H9 (cell line): ENCODE measurements at regions not wholly inside any gene's neighbourhood (a gene's known extent, or its start where the extent isn't known, plus 50 kb on each side); places are given as distances from the start of the nearest gene placed in this dataset.

ENCODE experiments used
- DNase-seq: peaks from one replicate; pipeline ENCODE4 v3.0.0-alpha.2; 2017
- H2AFZ ChIP-seq: one replicate; pipeline ENCODE4 v1.6.1; 2013; ENCODE audit warnings: mild to moderate bottlenecking, low read length, control low read depth, moderate library complexity
- H2AK5ac ChIP-seq: 2 replicates; pipeline ENCODE4 v1.6.1; 2013; ENCODE audit warnings: low read length, control low read depth, mixed read lengths; ENCODE audit not compliant: insufficient read length
- H2BK120ac ChIP-seq: one replicate; pipeline ENCODE4 v1.6.1; 2013; ENCODE audit warnings: low read depth, mild to moderate bottlenecking, low read length, control low read depth, inconsistent platforms; ENCODE audit not compliant: poor library complexity, severe bottlenecking
- H2BK12ac ChIP-seq: 2 replicates; pipeline ENCODE4 v1.6.1; 2013; ENCODE audit warnings: low read length, control low read depth, mixed read lengths, low read depth; ENCODE audit not compliant: insufficient read length
- H2BK15ac ChIP-seq: 2 replicates; pipeline ENCODE4 v1.6.1; 2013; ENCODE audit warnings: low read depth, low read length, control low read depth
- H2BK20ac ChIP-seq: one replicate; pipeline ENCODE4 v1.6.1; 2013; ENCODE audit warnings: low read depth, mild to moderate bottlenecking, low read length, control low read depth, inconsistent platforms; ENCODE audit not compliant: poor library complexity, severe bottlenecking
- H2BK5ac ChIP-seq: 2 replicates; pipeline ENCODE4 v1.6.1; 2013; ENCODE audit warnings: low read length, control low read depth, mixed read lengths; ENCODE audit not compliant: insufficient read length
- H3K14ac ChIP-seq: 2 replicates; pipeline ENCODE4 v1.6.1; 2013; ENCODE audit warnings: low read length, control low read depth; ENCODE audit not compliant: insufficient read depth
- H3K18ac ChIP-seq: 2 replicates; pipeline ENCODE4 v1.6.1; 2013; ENCODE audit warnings: low read depth, mild to moderate bottlenecking, mixed read lengths, low read length, control low read depth; ENCODE audit not compliant: insufficient read length
- H3K23ac ChIP-seq: 2 replicates; pipeline ENCODE4 v1.6.1; 2013; ENCODE audit warnings: low read length, control low read depth, mixed read lengths, low read depth; ENCODE audit not compliant: insufficient read length
- H3K23me2 ChIP-seq: 2 replicates; pipeline ENCODE4 v1.6.1; 2013; ENCODE audit warnings: low read depth, mild to moderate bottlenecking, mixed read lengths, low read length, control low read depth; ENCODE audit not compliant: insufficient read length, poor library complexity, severe bottlenecking
- H3K27ac ChIP-seq: 2 replicates; pipeline ENCODE4 v1.5.1; 2013; ENCODE audit warnings: low read length, control low read depth, mixed read lengths, low read depth; ENCODE audit not compliant: insufficient read length
- H3K27me3 ChIP-seq: 2 replicates; pipeline ENCODE4 v1.6.1; 2013; ENCODE audit warnings: low read length, control low read depth, inconsistent platforms; ENCODE audit not compliant: insufficient read depth
- H3K4ac ChIP-seq: 2 replicates; pipeline ENCODE4 v1.6.1; 2013; ENCODE audit warnings: low read depth, mild to moderate bottlenecking, control low read depth, inconsistent platforms, low read length, moderate library complexity
- H3K4me1 ChIP-seq: 2 replicates; pipeline ENCODE4 v1.6.1; 2013; ENCODE audit warnings: low read length, control low read depth, inconsistent platforms; ENCODE audit not compliant: insufficient read depth
- H3K4me2 ChIP-seq: 2 replicates; pipeline ENCODE4 v1.6.1; 2013; ENCODE audit warnings: low read length, control low read depth, mixed read lengths; ENCODE audit not compliant: insufficient read length, insufficient read depth
- H3K56ac ChIP-seq: 2 replicates; pipeline ENCODE4 v1.6.1; 2013; ENCODE audit warnings: low read depth, mild to moderate bottlenecking, mixed read lengths, low read length, control low read depth; ENCODE audit not compliant: insufficient read length
- H3K79me1 ChIP-seq: 2 replicates; pipeline ENCODE4 v1.6.1; 2013; ENCODE audit warnings: low read depth, mild to moderate bottlenecking, moderate library complexity, low read length, control low read depth, inconsistent platforms; ENCODE audit not compliant: insufficient read depth, poor library complexity, severe bottlenecking
- H3K79me2 ChIP-seq: 2 replicates; pipeline ENCODE4 v1.6.1; 2013; ENCODE audit warnings: low read length, control low read depth, inconsistent platforms; ENCODE audit not compliant: insufficient read depth
- H3K9ac ChIP-seq: 2 replicates; pipeline ENCODE4 v1.6.1; 2013; ENCODE audit warnings: low read length, control low read depth, mixed read lengths; ENCODE audit not compliant: insufficient read length; ENCODE audit errors: extremely low read depth
- H3K9me3 ChIP-seq: one replicate; pipeline ENCODE4 v1.6.1; 2013; ENCODE audit warnings: low read depth, low read length, inconsistent platforms; ENCODE audit not compliant: control insufficient read depth
- H3T11ph ChIP-seq: one replicate; pipeline ENCODE4 v1.6.1; 2013; ENCODE audit warnings: mild to moderate bottlenecking, low read length, control low read depth, inconsistent platforms
- H4K20me1 ChIP-seq: one replicate; pipeline ENCODE4 v1.6.1; 2013; ENCODE audit not compliant: control insufficient read depth, insufficient read length, insufficient read depth
- H4K5ac ChIP-seq: 2 replicates; pipeline ENCODE4 v1.6.1; 2013; ENCODE audit warnings: low read depth, mild to moderate bottlenecking, mixed read lengths, low read length, control low read depth; ENCODE audit not compliant: insufficient read length
- H4K8ac ChIP-seq: replicated peaks from 2 replicates; pipeline ENCODE4 v1.6.1; 2013; ENCODE audit warnings: low read length, control low read depth, mixed read lengths, low read depth; ENCODE audit not compliant: insufficient read length
- H4K91ac ChIP-seq: 2 replicates; pipeline ENCODE4 v1.6.1; 2013; ENCODE audit warnings: low read depth, mild to moderate bottlenecking, moderate library complexity, mixed read lengths, low read length, control low read depth; ENCODE audit not compliant: insufficient read length
- H3K27ac Mint-ChIP-seq, 3 experiments: 2 replicates in 2 of 3; 3 replicates in 1 of 3; pipeline ENCODE4 v1.8.0; 2020 to 2021; ENCODE audit warnings: mixed read lengths in 3 of 3, mild to moderate bottlenecking in 1 of 3, moderate library complexity in 1 of 3
- H3K27me3 Mint-ChIP-seq: 2 replicates; pipeline ENCODE4 v1.8.0; 2021; ENCODE audit warnings: low read depth, mild to moderate bottlenecking, moderate library complexity, mixed read lengths
- H3K36me3 Mint-ChIP-seq, 3 experiments: 2 replicates in 2 of 3; 3 replicates in 1 of 3; pipeline ENCODE4 v1.8.0; 2020 to 2021; ENCODE audit warnings: low read depth in 3 of 3, mixed read lengths in 3 of 3; ENCODE audit not compliant: insufficient read depth in 1 of 3
- H3K4me1 Mint-ChIP-seq, 2 experiments: 2 replicates each; pipeline ENCODE4 v1.8.0; 2020; ENCODE audit warnings: mixed read lengths in 2 of 2
- H3K4me3 Mint-ChIP-seq, 2 experiments: 2 replicates in 1 of 2; 3 replicates in 1 of 2; pipeline ENCODE4 v1.8.0; 2020 to 2021; ENCODE audit warnings: mild to moderate bottlenecking in 2 of 2, mixed read lengths in 2 of 2, moderate library complexity in 1 of 2
- H3K9me3 Mint-ChIP-seq, 2 experiments: 2 replicates in 1 of 2; 3 replicates in 1 of 2; pipeline ENCODE4 v1.8.0; 2020; ENCODE audit warnings: mild to moderate bottlenecking in 2 of 2, mixed read lengths in 2 of 2, moderate library complexity in 1 of 2
- WGBS: extraction: QIAGEN DNeasy Blood & Tissue Kit; methylation state at CpG from one replicate; pipeline ENCODE4 v1.1.7; 2013; ENCODE audit warnings: missing lambda C conversion rate, low lambda C conversion rate, mixed read lengths; ENCODE audit not compliant: insufficient read length; ENCODE audit errors: extremely low coverage; 5-methylcytosine and 5-hydroxymethylcytosine counted together
- TF ChIP-seq, protein P1 (sequence below): fragments of 200-600 bp; sonication (generic); conservative IDR thresholded peaks from 3 replicates; pipeline ENCODE4 v1.8.0; 2021; ENCODE audit warnings: antibody characterized with exemption, mild to moderate bottlenecking

DNA sequence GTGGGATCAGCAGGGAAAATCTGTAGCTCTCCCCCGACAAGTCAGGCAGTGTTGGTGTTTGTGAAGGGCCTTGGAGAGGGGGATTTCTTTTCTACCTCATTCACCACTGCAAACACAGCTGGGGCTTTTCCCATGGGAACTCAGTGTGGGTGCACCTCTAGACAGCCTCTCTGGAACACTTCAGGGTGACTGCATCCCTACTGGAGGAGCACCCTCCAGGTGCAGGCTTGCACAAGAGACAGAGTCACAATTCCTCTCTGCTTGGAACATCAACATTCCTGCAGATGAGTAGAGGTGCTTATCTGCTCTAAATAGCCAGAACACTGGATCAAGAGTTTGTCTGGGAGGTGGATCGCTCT is 72.7 kb upstream of the AKAP13 start:
- no peak overlapping the region for H2BK15ac ChIP-seq
- H4K8ac ChIP-seq = no peak overlapping the region
- no peak overlapping the region for H4K91ac ChIP-seq
- H4K20me1 ChIP-seq = no peaks in the 10 kb centered on the region
- H3K79me2 ChIP-seq = no peaks in the 10 kb centered on the region
- no peak overlapping the region for H3T11ph ChIP-seq
- H3K56ac ChIP-seq = no peak overlapping the region
- H2BK12ac ChIP-seq = no peak overlapping the region
- H3K27ac ChIP-seq = no peak overlapping the region
- peaks cover 7% of the 10 kb centered on the region; the same call in 1 of the 2 replicates for H3K27me3 Mint-ChIP-seq
- H2BK5ac ChIP-seq = no peak overlapping the region
- no peaks in the 10 kb centered on the region for H3K23me2 ChIP-seq
- H2AFZ ChIP-seq = no peak overlapping the region
- no peak overlapping the region for H3K9ac ChIP-seq
- no peaks in the 10 kb centered on the region; a peak in 2 of 5 replicates for H3K9me3 Mint-ChIP-seq
- no peaks in the 10 kb centered on the region for H3K79me1 ChIP-seq
- no peak overlapping the region for H4K5ac ChIP-seq
- H3K9me3 ChIP-seq = no peaks in the 10 kb centered on the region
- no peak overlapping the region for H3K4me3 Mint-ChIP-seq
- H3K18ac ChIP-seq = no peak overlapping the region
- DNase-seq = no peak
- TF ChIP-seq, protein P1, sequence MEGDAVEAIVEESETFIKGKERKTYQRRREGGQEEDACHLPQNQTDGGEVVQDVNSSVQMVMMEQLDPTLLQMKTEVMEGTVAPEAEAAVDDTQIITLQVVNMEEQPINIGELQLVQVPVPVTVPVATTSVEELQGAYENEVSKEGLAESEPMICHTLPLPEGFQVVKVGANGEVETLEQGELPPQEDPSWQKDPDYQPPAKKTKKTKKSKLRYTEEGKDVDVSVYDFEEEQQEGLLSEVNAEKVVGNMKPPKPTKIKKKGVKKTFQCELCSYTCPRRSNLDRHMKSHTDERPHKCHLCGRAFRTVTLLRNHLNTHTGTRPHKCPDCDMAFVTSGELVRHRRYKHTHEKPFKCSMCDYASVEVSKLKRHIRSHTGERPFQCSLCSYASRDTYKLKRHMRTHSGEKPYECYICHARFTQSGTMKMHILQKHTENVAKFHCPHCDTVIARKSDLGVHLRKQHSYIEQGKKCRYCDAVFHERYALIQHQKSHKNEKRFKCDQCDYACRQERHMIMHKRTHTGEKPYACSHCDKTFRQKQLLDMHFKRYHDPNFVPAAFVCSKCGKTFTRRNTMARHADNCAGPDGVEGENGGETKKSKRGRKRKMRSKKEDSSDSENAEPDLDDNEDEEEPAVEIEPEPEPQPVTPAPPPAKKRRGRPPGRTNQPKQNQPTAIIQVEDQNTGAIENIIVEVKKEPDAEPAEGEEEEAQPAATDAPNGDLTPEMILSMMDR = no peak
- no peak overlapping the region for H3K14ac ChIP-seq
- H3K4me1 Mint-ChIP-seq = peaks cover 2 to 4% of the 10 kb centered on the region in 2 experiments
- H3K23ac ChIP-seq = no peak overlapping the region
- H3K4me2 ChIP-seq = no peak overlapping the region
- WGBS = no CpG with 5 or more reads among the region's 2 CpGs
- H2AK5ac ChIP-seq = no peak overlapping the region
- no peak overlapping the region for H2BK20ac ChIP-seq
- no peak overlapping the region for H3K4ac ChIP-seq
- H3K36me3 Mint-ChIP-seq = no peaks in the 10 kb centered on the region
- no peak overlapping the region for H3K27ac Mint-ChIP-seq
- H2BK120ac ChIP-seq = no peak overlapping the region
- H3K4me1 ChIP-seq = no peaks in the 10 kb centered on the region
- no peaks in the 10 kb centered on the region for H3K27me3 ChIP-seq
